Thoracic aorta (tissue), 2 donors: ENCODE measurements at regions not wholly inside any gene's neighbourhood (a gene's known extent, or its start where the extent isn't known, plus 50 kb on each side); places are given as distances from the start of the nearest gene placed in this dataset.

ENCODE experiments used
- ATAC-seq: fragments of 150-250 bp; one replicate; pipeline ENCODE4 v1.8.0; 2017; ENCODE audit warnings: low read depth; ENCODE audit not compliant: insufficient number of reproducible peaks, low FRiP score
- DNase-seq: peaks from one replicate; pipeline ENCODE4 v3.0.0-alpha.2; 2020; ENCODE audit warnings: low spot score
- H3K27ac ChIP-seq, 2 donors: fragments of 200-600 bp; sonication (generic); 1 replicate in 1 of 2; 2 replicates in 1 of 2; pipeline ENCODE4 v1.5.1; 2016; ENCODE audit warnings: mild to moderate bottlenecking in 2 of 2, moderate library complexity in 2 of 2
- H3K27me3 ChIP-seq: fragments of 200-600 bp; sonication (generic); replicated peaks from 2 replicates; pipeline ENCODE4 v1.6.0; 2016; ENCODE audit warnings: mild to moderate bottlenecking; ENCODE audit not compliant: insufficient read depth
- H3K36me3 ChIP-seq: fragments of 200-600 bp; sonication (generic); one replicate; pipeline ENCODE4 v1.5.1; 2016
- H3K4me1 ChIP-seq, 2 donors: fragments of 200-600 bp; sonication (generic); 1 replicate in 1 of 2; 2 replicates in 1 of 2; pipeline versions ENCODE4 v1.5.1 to v1.6.0; 2016; ENCODE audit warnings: low read depth in 2 of 2, mild to moderate bottlenecking in 1 of 2; ENCODE audit not compliant: control insufficient read depth in 1 of 2
- H3K4me3 ChIP-seq: fragments of 200-600 bp; sonication (generic); 2 replicates; pipeline ENCODE4 v1.5.1; 2016; ENCODE audit warnings: mild to moderate bottlenecking
- H3K9me3 ChIP-seq: fragments of 200-600 bp; sonication (generic); 2 replicates; pipeline ENCODE4 v1.5.1; 2016
- CTCF ChIP-seq: fragments of 200-600 bp; sonication (generic); IDR thresholded peaks from one replicate; pipeline ENCODE4 v1.5.1; 2019; ENCODE audit warnings: antibody characterized with exemption

DNA sequence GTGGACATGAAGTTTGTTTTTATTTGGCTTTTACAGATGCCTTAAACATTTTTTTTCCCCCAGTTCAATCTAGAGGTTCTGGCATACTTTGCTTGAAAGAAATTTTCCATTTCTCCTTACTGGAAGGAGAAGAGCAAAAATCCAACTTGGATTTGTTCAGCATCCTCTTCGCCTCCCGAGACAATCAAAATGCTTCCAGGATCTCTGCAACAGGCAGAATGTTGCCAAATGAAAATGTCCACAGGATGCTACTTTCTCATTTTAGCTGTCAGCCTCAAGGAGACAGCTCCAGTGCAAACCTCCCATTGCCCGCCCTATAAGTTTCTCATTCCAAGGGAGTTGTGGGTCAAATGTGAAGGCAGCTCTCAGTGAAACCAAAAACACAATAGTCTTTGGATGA lies 1972.1 kb downstream of the MAT2B start:
- no peaks in the 10 kb centered on the region for H3K9me3 ChIP-seq
- no peak overlapping the region for H3K27ac ChIP-seq
- no peaks in the 10 kb centered on the region for H3K36me3 ChIP-seq
- no peak overlapping the region for H3K4me3 ChIP-seq
- no peak for TF ChIP-seq CTCF
- no peaks in the 10 kb centered on the region for H3K27me3 ChIP-seq
- DNase-seq (no peak), ATAC-seq (no peak)
- H3K4me1 ChIP-seq, result no peaks in the 10 kb centered on the region

DNA sequence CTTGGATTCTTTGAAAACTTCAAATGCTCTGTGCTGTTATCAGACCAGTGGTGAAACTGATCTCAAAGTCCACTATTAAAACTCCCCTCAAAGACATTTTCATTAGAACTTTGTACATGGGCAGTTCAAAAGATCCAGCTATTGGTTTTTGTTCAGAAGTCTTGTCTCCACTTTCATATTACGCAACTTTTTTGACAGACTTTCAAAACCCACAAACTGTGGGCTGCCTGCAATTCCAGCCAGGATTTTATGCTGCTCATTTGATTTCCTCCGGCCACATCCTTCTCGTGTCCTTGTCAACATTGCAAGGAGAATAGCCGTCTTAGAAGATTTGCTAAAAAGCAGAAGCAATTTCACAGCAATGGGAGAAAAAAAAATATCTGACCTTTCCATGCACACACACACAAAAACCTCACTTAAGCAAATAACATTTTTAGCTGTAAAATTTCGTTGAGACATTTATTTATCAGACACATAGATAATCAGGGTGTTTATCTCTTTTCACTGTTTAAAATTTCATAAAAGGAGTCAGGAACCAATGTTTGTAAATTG lies 1990.5 kb downstream of the MAT2B start:
- Histone ChIP-seq H3K27me3 (no peaks in the 10 kb centered on the region), H3K9me3 (no peaks in the 10 kb centered on the region), H3K27ac (no peak overlapping the region), H3K4me1 (no peaks in the 10 kb centered on the region), H3K36me3 (no peaks in the 10 kb centered on the region), H3K4me3 (no peak overlapping the region)
- no peak for DNase-seq
- TF ChIP-seq CTCF, result no peak
- no peak for ATAC-seq

DNA sequence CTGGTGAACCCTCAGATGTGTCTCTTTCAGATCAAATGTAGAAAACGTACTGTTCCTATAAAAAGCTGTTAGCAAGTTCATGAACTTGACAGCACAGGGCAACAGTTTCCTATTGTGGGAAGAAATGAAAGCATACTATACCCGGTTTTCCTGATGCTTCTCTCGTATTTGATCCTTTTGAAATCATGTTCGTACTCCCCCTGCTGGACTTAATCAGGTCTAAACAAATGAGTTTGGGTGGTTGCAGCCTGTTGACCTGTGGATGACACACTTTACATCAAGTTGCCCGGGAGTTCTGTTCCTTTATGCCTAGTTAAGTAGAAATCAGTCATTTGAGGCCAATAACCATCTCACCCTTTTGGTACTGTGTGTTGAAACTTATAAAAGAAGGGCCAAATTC lies 1992.3 kb downstream of the MAT2B start:
- Histone ChIP-seq H3K27ac (no peak overlapping the region), H3K4me1 (no peaks in the 10 kb centered on the region), H3K36me3 (no peaks in the 10 kb centered on the region), H3K27me3 (no peaks in the 10 kb centered on the region), H3K4me3 (no peak overlapping the region), H3K9me3 (no peaks in the 10 kb centered on the region)
- DNase-seq (no peak), ATAC-seq (no peak)
- no peak for TF ChIP-seq CTCF

GRCh38 chr5:165502893-165503691 lies 1997.7 kb downstream of the MAT2B start:
- no peaks in the 10 kb centered on the region for H3K36me3 ChIP-seq
- peaks cover 5% of the 10 kb centered on the region for H3K9me3 ChIP-seq
- no peaks in the 10 kb centered on the region for H3K27me3 ChIP-seq
- no peak for DNase-seq
- no peak overlapping the region for H3K4me3 ChIP-seq
- no peak overlapping the region for H3K27ac ChIP-seq
- TF ChIP-seq CTCF, result no peak
- ATAC-seq, result no peak
- no peaks in the 10 kb centered on the region for H3K4me1 ChIP-seq

- DNase-seq (no peak), ATAC-seq (no peak)
- H3K4me3 ChIP-seq, result no peak overlapping the region
- peaks cover 5% of the 10 kb centered on the region for H3K9me3 ChIP-seq
- H3K27me3 ChIP-seq, result no peaks in the 10 kb centered on the region
- H3K36me3 ChIP-seq, result no peaks in the 10 kb centered on the region
- H3K4me1 ChIP-seq, result no peaks in the 10 kb centered on the region
- TF ChIP-seq CTCF, result no peak
- H3K27ac ChIP-seq, result no peak overlapping the region
Observed at GRCh38 chr5:165504674-165505073, 1999.3 kb downstream of the MAT2B start.
